Uterus (tissue), 2 donors: ENCODE measurements at regions not wholly inside any gene's neighbourhood (a gene's known extent, or its start where the extent isn't known, plus 50 kb on each side); places are given as distances from the start of the nearest gene placed in this dataset.

Experiments
- CTCF ChIP-seq, 4 experiments: fragments of 200-600 bp in 2 of 4; fragments of 450-650 bp in 2 of 4; sonication (generic) in 2 of 4; IDR thresholded peaks; one replicate each; pipeline ENCODE4 v1.5.1; 2016 to 2019; ENCODE audit warnings: antibody characterized with exemption in 4 of 4, mild to moderate bottlenecking in 2 of 4, moderate library complexity in 1 of 4
- POLR2A ChIP-seq, 2 donors: fragments of 450-650 bp; IDR thresholded peaks; one replicate each; pipeline ENCODE4 v1.6.1; 2016; ENCODE audit warnings: antibody characterized with exemption in 2 of 2, mild to moderate bottlenecking in 1 of 2, moderate library complexity in 1 of 2

- TF ChIP-seq POLR2A (IDR thresholded peaks at IDR 0.05) (no peak), CTCF (IDR thresholded peaks at IDR 0.05) (no peak)
Observed at GRCh38 chr12:114762490-114763110, 78.6 kb upstream of the TBX3 start.
